GM21367 (cell line): ENCODE measurements at regions not wholly inside any gene's neighbourhood (a gene's known extent, or its start where the extent isn't known, plus 50 kb on each side); places are given as distances from the start of the nearest gene placed in this dataset.
A peak's percentile ranks its signal among the peaks of the same experiment; 100 is the strongest.
"Not testable (repeated sequence)": the region's sequence is repeated elsewhere in the genome, so short reads cannot be mapped to it uniquely, and the experiment has no call there.

Experiments
- ATAC-seq: cut with Tn5 transposase; IDR thresholded peaks from one replicate; pipeline ENCODE4 v1.9.1; 2021; ENCODE audit not compliant: unreplicated experiment

- ATAC-seq: no peak
Measured at GRCh38 chr1:198932351-198932991, 293.6 kb downstream of the PTPRC start.

GRCh38 chr1:198933515-198934222, 294.8 kb downstream of the PTPRC start:
- ATAC-seq: no peak

- no peak for ATAC-seq
Measured at GRCh38 chr1:198934426-198934825, 295.6 kb downstream of the PTPRC start.

GRCh38 chr1:198934901-198935305, 296.1 kb downstream of the PTPRC start:
- ATAC-seq: no peak

GRCh38 chr1:198935306-198935921, 296.6 kb downstream of the PTPRC start:
- no peak for ATAC-seq

- ATAC-seq: no peak
Measured at GRCh38 chr1:198936371-198937083, 297.7 kb downstream of the PTPRC start.

- peak; percentile 87 for ATAC-seq
Measured at GRCh38 chr1:198937231-198938031, 298.6 kb downstream of the PTPRC start.

- no peak for ATAC-seq
Measured at GRCh38 chr1:198939286-198939685, 300.4 kb downstream of the PTPRC start.

- ATAC-seq: no peak
Measured at GRCh38 chr1:198939956-198940355, 301.1 kb downstream of the PTPRC start.

GRCh38 chr1:198942466-198942865, 303.6 kb downstream of the PTPRC start:
- ATAC-seq: no peak

- ATAC-seq: no peak
Measured at GRCh38 chr1:198943484-198944187, 304.8 kb downstream of the PTPRC start.

- ATAC-seq: no peak
Measured at GRCh38 chr1:198947456-198947855, 308.6 kb downstream of the PTPRC start.

GRCh38 chr1:198948895-198949659, 310.2 kb downstream of the PTPRC start:
- ATAC-seq: no peak

GRCh38 chr1:198950036-198950435, 311.2 kb downstream of the PTPRC start:
- no peak for ATAC-seq

- no peak for ATAC-seq
Measured at GRCh38 chr1:198955085-198955484, 316.2 kb downstream of the PTPRC start.

GRCh38 chr1:198957044-198957443, 318.2 kb downstream of the PTPRC start:
- ATAC-seq: no peak

- no peak for ATAC-seq
Measured at GRCh38 chr1:198959032-198959431, 320.2 kb downstream of the PTPRC start.

- no peak for ATAC-seq
Measured at GRCh38 chr1:198959676-198960075, 320.8 kb downstream of the PTPRC start.

GRCh38 chr1:198963796-198964195, 325.0 kb downstream of the PTPRC start:
- ATAC-seq: not testable (repeated sequence)
